BE2C (cell line): ENCODE measurements at regions not wholly inside any gene's neighbourhood (a gene's known extent, or its start where the extent isn't known, plus 50 kb on each side); places are given as distances from the start of the nearest gene placed in this dataset.

ENCODE experiments used
- DNase-seq: peaks from one replicate; pipeline ENCODE4 v3.0.0-alpha.2; 2020
- H3K27me3 ChIP-seq: fragments of 250-450 bp; sonication (Bioruptor Pico); 2 replicates; pipeline ENCODE4 v1.5.1; 2020; ENCODE audit warnings: mild to moderate bottlenecking
- H3K36me3 ChIP-seq: fragments of 250-450 bp; sonication (Bioruptor Pico); 2 replicates; pipeline ENCODE4 v1.5.1; 2020; ENCODE audit warnings: mild to moderate bottlenecking
- H3K4me1 ChIP-seq: fragments of 250-450 bp; sonication (Bioruptor Pico); 2 replicates; pipeline ENCODE4 v1.5.1; 2020
- H3K4me3 ChIP-seq: 2 replicates; pipeline ENCODE4 v1.5.1; 2011; ENCODE audit warnings: low read depth, low read length
- H3K9me3 ChIP-seq: fragments of 250-450 bp; sonication (Bioruptor Pico); 2 replicates; pipeline ENCODE4 v1.5.1; 2020
- CTCF ChIP-seq: IDR thresholded peaks from 2 replicates; pipeline ENCODE4 v1.5.1; 2012; ENCODE audit warnings: mild to moderate bottlenecking, low read depth, low read length

GRCh38 chr6:21971541-21971940 lies 325.3 kb downstream of the PRL start:
- H3K36me3 ChIP-seq: no peaks in the 10 kb centered on the region
- peaks cover 4% of the 10 kb centered on the region for H3K4me1 ChIP-seq
- no peak for TF ChIP-seq CTCF
- no peak for DNase-seq
- H3K9me3 ChIP-seq: no peaks in the 10 kb centered on the region
- no peaks in the 10 kb centered on the region for H3K27me3 ChIP-seq
- no peak overlapping the region for H3K4me3 ChIP-seq

GRCh38 chr6:21972516-21972915 lies 324.3 kb downstream of the PRL start:
- DNase-seq: no peak
- H3K9me3 ChIP-seq: no peaks in the 10 kb centered on the region
- no peaks in the 10 kb centered on the region for H3K27me3 ChIP-seq
- H3K4me3 ChIP-seq: no peak overlapping the region
- no peaks in the 10 kb centered on the region for H3K36me3 ChIP-seq
- peaks cover 1% of the 10 kb centered on the region for H3K4me1 ChIP-seq
- TF ChIP-seq CTCF: no peak

- H3K4me3 ChIP-seq: no peak overlapping the region
- H3K27me3 ChIP-seq: no peaks in the 10 kb centered on the region
- DNase-seq: no peak
- no peaks in the 10 kb centered on the region for H3K9me3 ChIP-seq
- no peaks in the 10 kb centered on the region for H3K4me1 ChIP-seq
- H3K36me3 ChIP-seq: no peaks in the 10 kb centered on the region
- TF ChIP-seq CTCF: no peak
Observed at GRCh38 chr6:21977346-21977745, 319.5 kb downstream of the PRL start.

DNA sequence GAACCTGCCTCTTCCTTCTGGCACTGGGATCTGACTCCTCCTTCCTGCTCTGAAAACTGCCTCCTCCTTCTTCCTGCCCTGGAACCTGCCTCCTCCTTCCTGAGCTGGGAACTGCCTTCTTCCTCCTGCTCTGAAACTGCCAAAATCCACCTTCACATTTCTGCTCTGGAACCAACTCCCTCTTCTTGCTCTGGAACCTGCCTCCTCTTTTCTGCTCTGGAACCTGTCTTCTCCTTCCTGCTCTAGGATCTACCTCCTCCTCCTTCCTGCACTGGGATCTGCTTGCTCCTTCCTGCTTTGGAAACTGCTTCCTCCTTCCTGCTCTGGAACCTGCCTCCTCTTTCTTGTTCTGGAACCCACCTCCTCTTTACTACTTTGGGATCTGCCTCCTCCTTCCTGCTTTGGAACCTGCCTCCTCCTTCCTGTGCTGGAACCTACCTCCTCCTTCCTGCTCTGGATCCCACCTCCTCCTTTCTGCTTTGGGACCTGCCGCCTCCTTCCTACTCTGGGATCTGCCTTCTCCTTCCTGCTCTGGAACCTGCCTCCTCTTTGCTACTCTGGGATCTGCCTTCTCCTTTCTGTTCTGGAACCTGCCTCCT lies 315.5 kb downstream of the PRL start:
- peaks cover 8% of the 10 kb centered on the region for H3K4me1 ChIP-seq
- H3K9me3 ChIP-seq: no peaks in the 10 kb centered on the region
- no peaks in the 10 kb centered on the region for H3K36me3 ChIP-seq
- TF ChIP-seq CTCF: no peak
- H3K27me3 ChIP-seq: no peaks in the 10 kb centered on the region
- DNase-seq: no peak
- H3K4me3 ChIP-seq: no peak overlapping the region

GRCh38 chr6:21984135-21984534 lies 312.7 kb downstream of the PRL start:
- Histone ChIP-seq H3K36me3 (no peaks in the 10 kb centered on the region), H3K4me1 (peaks cover 21% of the 10 kb centered on the region)
- no peak for TF ChIP-seq CTCF

DNA sequence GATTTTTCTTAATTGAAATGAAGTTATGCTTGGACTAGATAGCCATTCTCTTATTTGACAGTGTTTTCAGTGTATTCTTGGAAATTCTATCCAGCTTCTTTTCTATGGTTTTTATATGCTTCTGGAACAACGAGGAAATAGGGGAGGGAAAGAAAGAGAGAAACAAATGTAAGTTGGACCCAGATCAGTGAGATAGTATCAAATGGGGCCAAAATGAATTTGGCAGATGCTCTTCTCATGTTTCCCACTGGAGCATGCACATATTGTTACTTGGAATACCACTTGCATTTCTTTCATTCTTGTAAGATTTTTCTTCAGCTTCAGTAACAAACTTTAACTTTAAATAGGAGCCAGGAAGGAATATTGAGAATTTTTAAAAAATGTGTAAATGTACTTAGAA lies 312.3 kb downstream of the PRL start:
- Histone ChIP-seq H3K9me3 (no peaks in the 10 kb centered on the region), H3K4me3 (no peak overlapping the region), H3K27me3 (no peaks in the 10 kb centered on the region), H3K36me3 (no peaks in the 10 kb centered on the region), H3K4me1 (peaks cover 21% of the 10 kb centered on the region)
- no peak for TF ChIP-seq CTCF
- no peak for DNase-seq

More at GRCh38 chr6:21984135-21984534, 312.7 kb downstream of the PRL start:
- no peak overlapping the region for H3K4me3 ChIP-seq
- no peaks in the 10 kb centered on the region for H3K27me3 ChIP-seq
- DNase-seq: no peak
- no peaks in the 10 kb centered on the region for H3K9me3 ChIP-seq
